Liver (tissue), 8 donors: ENCODE measurements at regions not wholly inside any gene's neighbourhood (a gene's known extent, or its start where the extent isn't known, plus 50 kb on each side); places are given as distances from the start of the nearest gene placed in this dataset.

ENCODE experiments used
- DNase-seq: peaks from one replicate; pipeline ENCODE4 v3.0.0-alpha.2; 2017; ENCODE audit warnings: low spot score
- H3K27ac ChIP-seq, 2 donors: one replicate each; pipeline ENCODE4 v1.7.0; 2013; ENCODE audit warnings: inconsistent platforms in 2 of 2, low read length in 2 of 2, control low read depth in 1 of 2, low read depth in 1 of 2, mild to moderate bottlenecking in 1 of 2
- H3K27me3 ChIP-seq, 4 donors: one replicate each; pipeline versions ENCODE4 v1.6.1 to v1.7.0; 2013; ENCODE audit warnings: low read length in 3 of 4, inconsistent platforms in 1 of 4, mild to moderate bottlenecking in 1 of 4, moderate library complexity in 1 of 4; ENCODE audit not compliant: control insufficient read depth in 4 of 4, insufficient read depth in 4 of 4
- H3K36me3 ChIP-seq, 4 donors: one replicate each; pipeline versions ENCODE4 v1.6.1 to v1.7.0; 2013; ENCODE audit warnings: low read length in 3 of 4, mild to moderate bottlenecking in 3 of 4, low read depth in 1 of 4, moderate library complexity in 1 of 4; ENCODE audit not compliant: control insufficient read depth in 4 of 4, insufficient read depth in 3 of 4
- H3K4me1 ChIP-seq, 4 donors: one replicate each; pipeline versions ENCODE4 v1.6.1 to v1.7.0; 2013; ENCODE audit warnings: low read length in 3 of 4, mild to moderate bottlenecking in 3 of 4, moderate library complexity in 1 of 4; ENCODE audit not compliant: control insufficient read depth in 4 of 4, insufficient read depth in 4 of 4
- H3K4me3 ChIP-seq, 3 donors: one replicate each; pipeline versions ENCODE4 v1.6.1 to v1.7.0; 2013; ENCODE audit warnings: low read length in 3 of 3, control low read depth in 1 of 3, low read depth in 1 of 3, mild to moderate bottlenecking in 1 of 3
- H3K9ac ChIP-seq, 2 donors: one replicate each; pipeline ENCODE4 v1.7.0; 2013; ENCODE audit warnings: low read length in 2 of 2, mild to moderate bottlenecking in 2 of 2, moderate library complexity in 2 of 2, control low read depth in 1 of 2, low read depth in 1 of 2
- H3K9me3 ChIP-seq, 4 donors: one replicate each; pipeline versions ENCODE4 v1.6.1 to v1.7.0; 2013; ENCODE audit warnings: low read length in 3 of 4; ENCODE audit not compliant: control insufficient read depth in 4 of 4
- EGR1 ChIP-seq, 2 donors: IDR thresholded peaks; 2 replicates each; pipeline ENCODE4 v1.6.1; 2016 to 2018; ENCODE audit warnings: antibody characterized with exemption in 2 of 2, low read depth in 2 of 2
- FOXA1 ChIP-seq: IDR thresholded peaks from 2 replicates; pipeline ENCODE4 v1.6.1; 2016; ENCODE audit warnings: antibody characterized with exemption
- GABPA ChIP-seq, 2 donors: IDR thresholded peaks in 1 of 2; conservative IDR thresholded peaks in 1 of 2; 2 replicates each; pipeline ENCODE4 v1.6.1; 2016; ENCODE audit warnings: antibody characterized with exemption in 2 of 2, mild to moderate bottlenecking in 1 of 2, moderate library complexity in 1 of 2
- HNF4G ChIP-seq: IDR thresholded peaks from 2 replicates; pipeline ENCODE4 v1.6.1; 2016; ENCODE audit warnings: antibody characterized with exemption
- NR2F2 ChIP-seq: IDR thresholded peaks from 2 replicates; pipeline ENCODE4 v1.6.1; 2016; ENCODE audit warnings: antibody characterized with exemption
- RAD21 ChIP-seq, 2 donors: IDR thresholded peaks; 2 replicates each; pipeline ENCODE4 v1.6.1; 2016; ENCODE audit warnings: antibody characterized with exemption in 2 of 2, mild to moderate bottlenecking in 2 of 2
- RXRA ChIP-seq, 2 donors: IDR thresholded peaks; 2 replicates each; pipeline ENCODE4 v1.6.1; 2017 to 2018; ENCODE audit warnings: antibody characterized with exemption in 2 of 2, mild to moderate bottlenecking in 1 of 2
- TAF1 ChIP-seq: conservative IDR thresholded peaks from 2 replicates; pipeline ENCODE4 v1.6.1; 2016; ENCODE audit warnings: antibody characterized with exemption, mild to moderate bottlenecking
- YY1 ChIP-seq: IDR thresholded peaks from 2 replicates; pipeline ENCODE4 v1.6.1; 2016; ENCODE audit warnings: antibody characterized with exemption, mild to moderate bottlenecking
- WGBS: extraction: QIAGEN DNeasy Blood & Tissue Kit; methylation state at CpG from one replicate; pipeline ENCODE4 v1.1.7; 2013; 5-methylcytosine and 5-hydroxymethylcytosine counted together
- TF ChIP-seq, protein P1 (sequence below): IDR thresholded peaks from 2 replicates; pipeline ENCODE4 v1.6.1; 2016; ENCODE audit warnings: antibody characterized with exemption
- TF ChIP-seq, protein P2 (sequence below): IDR thresholded peaks from 2 replicates; pipeline ENCODE4 v1.6.1; 2016; ENCODE audit warnings: antibody characterized with exemption
- TF ChIP-seq, protein P3 (sequence below): fragments of 150-350 bp; IDR thresholded peaks from 2 replicates; pipeline ENCODE4 v1.5.1; 2017; ENCODE audit warnings: improper control_type of control experiment, low read depth, low read length; ENCODE audit not compliant: missing input control
- TF ChIP-seq, protein P4 (sequence below): IDR thresholded peaks from 2 replicates; pipeline ENCODE4 v1.6.1; 2016; ENCODE audit warnings: antibody characterized with exemption
- donor health status: healthy.
- donor health status: healthy.
- donor health status: healthy.
- donor health status: healthy.
- donor health status: healthy.

DNA sequence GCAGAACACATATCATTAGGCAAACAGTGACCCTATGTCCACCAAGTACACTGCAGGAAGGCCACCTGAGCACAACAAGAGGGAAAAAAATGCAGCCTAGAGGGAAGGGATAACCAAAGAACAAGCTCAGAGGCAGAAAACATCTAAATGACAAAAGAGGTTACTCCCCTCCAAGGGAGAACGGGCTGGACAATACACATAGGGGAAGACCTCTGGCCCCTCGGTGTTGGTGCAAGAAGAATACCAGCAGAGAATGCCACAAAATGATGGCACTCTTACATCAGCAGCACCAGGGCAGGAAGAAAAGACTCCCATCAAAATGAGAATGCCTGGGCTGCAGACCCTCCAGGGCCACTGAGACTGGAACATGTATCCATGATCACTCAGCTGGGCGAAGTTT, 66.6 kb upstream of the OPCML start:
- Histone ChIP-seq H3K27ac (no peak overlapping the region), H3K9me3 (no peaks in the 10 kb centered on the region), H3K4me3 (no peak overlapping the region), H3K27me3 (no peaks in the 10 kb centered on the region), H3K4me1 (no peaks in the 10 kb centered on the region), H3K9ac (no peak overlapping the region), H3K36me3 (no peaks in the 10 kb centered on the region)
- DNase-seq, result no peak
- WGBS, result 67% methylated on average over 3 of the region's 3 CpGs
- TF ChIP-seq YY1 (no peak), HNF4G (no peak), RAD21 (IDR thresholded peaks at IDR 0.05) (no peak), FOXA1 (no peak), EGR1 (IDR thresholded peaks at IDR 0.05; ENCODE audit: low read depth in 2 of 2) (no peak), TAF1 (no peak), GABPA (IDR thresholded peaks at IDR 0.05 in 1 of 2, conservative IDR thresholded peaks at IDR 0.05 in 1 of 2) (no peak), RXRA (IDR thresholded peaks at IDR 0.05) (no peak)
- TF ChIP-seq, protein P1, sequence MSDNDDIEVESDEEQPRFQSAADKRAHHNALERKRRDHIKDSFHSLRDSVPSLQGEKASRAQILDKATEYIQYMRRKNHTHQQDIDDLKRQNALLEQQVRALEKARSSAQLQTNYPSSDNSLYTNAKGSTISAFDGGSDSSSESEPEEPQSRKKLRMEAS, result no peak
- TF ChIP-seq, protein P2, sequence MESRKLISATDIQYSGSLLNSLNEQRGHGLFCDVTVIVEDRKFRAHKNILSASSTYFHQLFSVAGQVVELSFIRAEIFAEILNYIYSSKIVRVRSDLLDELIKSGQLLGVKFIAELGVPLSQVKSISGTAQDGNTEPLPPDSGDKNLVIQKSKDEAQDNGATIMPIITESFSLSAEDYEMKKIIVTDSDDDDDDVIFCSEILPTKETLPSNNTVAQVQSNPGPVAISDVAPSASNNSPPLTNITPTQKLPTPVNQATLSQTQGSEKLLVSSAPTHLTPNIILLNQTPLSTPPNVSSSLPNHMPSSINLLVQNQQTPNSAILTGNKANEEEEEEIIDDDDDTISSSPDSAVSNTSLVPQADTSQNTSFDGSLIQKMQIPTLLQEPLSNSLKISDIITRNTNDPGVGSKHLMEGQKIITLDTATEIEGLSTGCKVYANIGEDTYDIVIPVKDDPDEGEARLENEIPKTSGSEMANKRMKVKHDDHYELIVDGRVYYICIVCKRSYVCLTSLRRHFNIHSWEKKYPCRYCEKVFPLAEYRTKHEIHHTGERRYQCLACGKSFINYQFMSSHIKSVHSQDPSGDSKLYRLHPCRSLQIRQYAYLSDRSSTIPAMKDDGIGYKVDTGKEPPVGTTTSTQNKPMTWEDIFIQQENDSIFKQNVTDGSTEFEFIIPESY, result no peak
- TF ChIP-seq, protein P3, sequence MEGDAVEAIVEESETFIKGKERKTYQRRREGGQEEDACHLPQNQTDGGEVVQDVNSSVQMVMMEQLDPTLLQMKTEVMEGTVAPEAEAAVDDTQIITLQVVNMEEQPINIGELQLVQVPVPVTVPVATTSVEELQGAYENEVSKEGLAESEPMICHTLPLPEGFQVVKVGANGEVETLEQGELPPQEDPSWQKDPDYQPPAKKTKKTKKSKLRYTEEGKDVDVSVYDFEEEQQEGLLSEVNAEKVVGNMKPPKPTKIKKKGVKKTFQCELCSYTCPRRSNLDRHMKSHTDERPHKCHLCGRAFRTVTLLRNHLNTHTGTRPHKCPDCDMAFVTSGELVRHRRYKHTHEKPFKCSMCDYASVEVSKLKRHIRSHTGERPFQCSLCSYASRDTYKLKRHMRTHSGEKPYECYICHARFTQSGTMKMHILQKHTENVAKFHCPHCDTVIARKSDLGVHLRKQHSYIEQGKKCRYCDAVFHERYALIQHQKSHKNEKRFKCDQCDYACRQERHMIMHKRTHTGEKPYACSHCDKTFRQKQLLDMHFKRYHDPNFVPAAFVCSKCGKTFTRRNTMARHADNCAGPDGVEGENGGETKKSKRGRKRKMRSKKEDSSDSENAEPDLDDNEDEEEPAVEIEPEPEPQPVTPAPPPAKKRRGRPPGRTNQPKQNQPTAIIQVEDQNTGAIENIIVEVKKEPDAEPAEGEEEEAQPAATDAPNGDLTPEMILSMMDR, result no peak

DNA sequence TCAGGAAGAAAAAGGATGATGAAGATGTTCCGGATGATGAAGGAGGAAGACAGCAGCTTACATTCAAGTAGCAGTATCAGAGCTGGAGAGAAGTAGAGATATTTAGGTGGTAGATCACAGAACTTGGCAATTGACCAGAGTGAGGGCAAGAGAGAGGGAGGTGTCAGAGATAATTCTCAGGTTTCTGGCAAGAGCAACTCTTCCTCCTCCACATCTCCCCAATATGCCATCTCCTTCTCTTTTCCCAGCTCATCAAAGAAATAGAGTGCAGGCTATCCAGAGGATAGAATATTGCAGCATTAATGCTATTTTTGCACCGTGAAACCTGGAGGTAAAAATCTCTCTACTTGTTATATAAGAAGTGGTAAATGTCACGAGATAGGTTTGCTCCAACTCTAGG, 64.9 kb upstream of the OPCML start:
- Histone ChIP-seq H3K4me3 (no peak overlapping the region), H3K27ac (no peak overlapping the region), H3K27me3 (no peaks in the 10 kb centered on the region), H3K4me1 (no peaks in the 10 kb centered on the region), H3K9ac (no peak overlapping the region), H3K9me3 (no peaks in the 10 kb centered on the region), H3K36me3 (no peaks in the 10 kb centered on the region)
- TF ChIP-seq YY1, result no peak
- TF ChIP-seq, protein P2, result no peak
- WGBS, result 77% methylated on average over 3 of the region's 3 CpGs
- DNase-seq, result no peak

DNA sequence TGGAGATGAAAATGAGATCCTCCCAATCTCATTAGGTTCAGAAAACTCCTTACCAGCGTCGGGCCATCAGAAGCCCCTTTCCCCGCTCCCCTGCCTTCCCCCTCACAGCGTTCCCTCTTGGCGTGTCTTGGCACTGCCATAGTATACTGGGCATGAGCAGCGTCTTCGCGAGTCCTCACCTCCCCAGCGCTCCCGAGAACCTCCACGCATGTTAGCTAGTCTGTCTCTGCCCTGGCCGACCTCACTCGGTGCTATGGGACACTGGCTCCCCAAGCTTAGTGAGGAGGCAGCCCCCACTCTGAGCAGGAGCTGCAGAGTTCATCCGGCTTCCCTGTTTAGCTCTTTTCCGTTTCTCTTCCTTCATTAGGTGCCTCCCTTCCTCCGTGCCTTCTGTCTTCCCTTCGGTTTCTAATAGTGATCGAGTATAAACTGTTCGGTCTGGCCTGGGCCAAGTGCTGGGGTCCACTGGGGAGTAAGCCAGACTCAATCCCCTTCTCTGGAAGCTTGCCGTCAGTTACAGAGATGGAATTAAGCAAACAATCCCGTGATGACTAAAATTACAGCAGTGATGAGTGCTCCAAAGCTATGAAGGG, 63.8 kb upstream of the OPCML start:
- Histone ChIP-seq H3K4me3 (no peak overlapping the region), H3K27ac (no peak overlapping the region), H3K9ac (no peak overlapping the region), H3K4me1 (no peaks in the 10 kb centered on the region), H3K27me3 (no peaks in the 10 kb centered on the region), H3K9me3 (no peaks in the 10 kb centered on the region), H3K36me3 (no peaks in the 10 kb centered on the region)
- no peak for TF ChIP-seq EGR1 (IDR thresholded peaks at IDR 0.05; ENCODE audit: low read depth in 2 of 2)
- TF ChIP-seq, protein P3, result no peak
- TF ChIP-seq, protein P4, sequence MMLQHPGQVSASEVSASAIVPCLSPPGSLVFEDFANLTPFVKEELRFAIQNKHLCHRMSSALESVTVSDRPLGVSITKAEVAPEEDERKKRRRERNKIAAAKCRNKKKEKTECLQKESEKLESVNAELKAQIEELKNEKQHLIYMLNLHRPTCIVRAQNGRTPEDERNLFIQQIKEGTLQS, result no peak
- TF ChIP-seq NR2F2, result no peak
- TF ChIP-seq, protein P2, result no peak
- no peak for TF ChIP-seq RXRA (IDR thresholded peaks at IDR 0.05)
- no peak for DNase-seq
- WGBS, result 83% methylated on average over 21 of the region's 21 CpGs
